ENCODE measurements at regions not wholly inside any gene's neighbourhood (a gene's known extent, or its start where the extent isn't known, plus 50 kb on each side); places are given as distances from the start of the nearest gene placed in this dataset.

DNA sequence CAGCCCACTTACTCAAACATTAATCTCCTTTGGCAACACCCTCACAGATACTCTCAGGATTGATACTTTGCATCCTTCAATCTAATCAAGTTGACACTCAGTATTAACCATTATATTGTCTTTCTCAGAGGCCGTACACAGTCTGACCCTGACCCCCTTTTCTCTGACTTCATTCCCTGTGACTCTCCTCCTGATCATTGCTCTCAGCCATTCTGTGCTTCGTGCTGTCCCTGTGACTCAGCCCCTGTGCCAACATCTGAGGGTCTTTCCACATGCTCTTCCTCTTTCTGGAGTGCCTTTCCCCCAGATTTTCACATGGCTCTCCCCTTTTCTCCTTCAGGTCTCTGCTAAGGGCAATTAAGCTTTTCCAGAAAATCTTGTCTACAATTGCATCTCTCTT is 289.0 kb upstream of the PHYHIPL start:
- TF ChIP-seq EP300 (IDR thresholded peaks at IDR 0.05): no peak
- TF ChIP-seq, protein P1, sequence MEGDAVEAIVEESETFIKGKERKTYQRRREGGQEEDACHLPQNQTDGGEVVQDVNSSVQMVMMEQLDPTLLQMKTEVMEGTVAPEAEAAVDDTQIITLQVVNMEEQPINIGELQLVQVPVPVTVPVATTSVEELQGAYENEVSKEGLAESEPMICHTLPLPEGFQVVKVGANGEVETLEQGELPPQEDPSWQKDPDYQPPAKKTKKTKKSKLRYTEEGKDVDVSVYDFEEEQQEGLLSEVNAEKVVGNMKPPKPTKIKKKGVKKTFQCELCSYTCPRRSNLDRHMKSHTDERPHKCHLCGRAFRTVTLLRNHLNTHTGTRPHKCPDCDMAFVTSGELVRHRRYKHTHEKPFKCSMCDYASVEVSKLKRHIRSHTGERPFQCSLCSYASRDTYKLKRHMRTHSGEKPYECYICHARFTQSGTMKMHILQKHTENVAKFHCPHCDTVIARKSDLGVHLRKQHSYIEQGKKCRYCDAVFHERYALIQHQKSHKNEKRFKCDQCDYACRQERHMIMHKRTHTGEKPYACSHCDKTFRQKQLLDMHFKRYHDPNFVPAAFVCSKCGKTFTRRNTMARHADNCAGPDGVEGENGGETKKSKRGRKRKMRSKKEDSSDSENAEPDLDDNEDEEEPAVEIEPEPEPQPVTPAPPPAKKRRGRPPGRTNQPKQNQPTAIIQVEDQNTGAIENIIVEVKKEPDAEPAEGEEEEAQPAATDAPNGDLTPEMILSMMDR (IDR thresholded peaks at IDR 0.05): no peak
- TF ChIP-seq POLR2A (IDR thresholded peaks at IDR 0.05): no peak

All from sigmoid colon (tissue), 4 donors.